Nephron (organoid): ENCODE measurements at regions not wholly inside any gene's neighbourhood (a gene's known extent, or its start where the extent isn't known, plus 50 kb on each side); places are given as distances from the start of the nearest gene placed in this dataset.

Experiments
- H3K27ac Mint-ChIP-seq, 3 experiments: 2 replicates each; pipeline ENCODE4 v1.8.0; 2020; ENCODE audit warnings: mixed read lengths in 3 of 3, mild to moderate bottlenecking in 2 of 3, moderate library complexity in 1 of 3
- H3K27me3 Mint-ChIP-seq: 2 replicates; pipeline ENCODE4 v1.8.0; 2021; ENCODE audit warnings: low read depth, mild to moderate bottlenecking, moderate library complexity, mixed read lengths
- H3K36me3 Mint-ChIP-seq: 2 replicates; pipeline ENCODE4 v1.8.0; 2020; ENCODE audit warnings: low read depth, mixed read lengths
- H3K4me1 Mint-ChIP-seq: 2 replicates; pipeline ENCODE4 v1.8.0; 2020; ENCODE audit warnings: mixed read lengths
- H3K4me3 Mint-ChIP-seq, 3 experiments: 2 replicates each; pipeline ENCODE4 v1.8.0; 2020; ENCODE audit warnings: mild to moderate bottlenecking in 3 of 3, mixed read lengths in 3 of 3, moderate library complexity in 2 of 3
- H3K9me3 Mint-ChIP-seq: 2 replicates; pipeline ENCODE4 v1.8.0; 2020; ENCODE audit warnings: mixed read lengths
- TF ChIP-seq, protein P1 (sequence below), 3 experiments: fragments of 200-600 bp; sonication (generic); IDR thresholded peaks; one replicate each; pipeline ENCODE4 v1.5.0; 2021; ENCODE audit warnings: antibody characterized with exemption in 3 of 3; ENCODE audit not compliant: unreplicated experiment in 3 of 3

DNA sequence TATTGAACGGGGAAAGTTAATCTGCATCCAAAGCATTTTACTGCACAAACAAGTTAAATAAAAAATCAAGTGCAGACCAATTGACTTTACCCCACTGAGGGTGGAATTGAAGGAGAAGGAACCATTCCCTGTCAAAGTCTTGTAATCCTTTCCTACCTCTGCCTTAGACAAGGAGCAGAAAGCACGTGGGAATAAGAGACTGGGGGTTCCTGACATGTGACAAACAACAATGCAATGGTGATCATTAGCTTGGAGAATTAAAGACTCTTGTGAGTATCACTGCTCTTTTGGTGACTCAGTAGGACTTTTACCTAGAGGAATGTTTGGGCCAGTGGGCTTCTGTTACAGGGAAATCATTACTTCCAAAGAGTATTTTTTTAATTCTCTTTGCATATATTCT lies 779.5 kb downstream of the TLR4 start:
- no peak overlapping the region for H3K4me3 Mint-ChIP-seq
- TF ChIP-seq, protein P1, sequence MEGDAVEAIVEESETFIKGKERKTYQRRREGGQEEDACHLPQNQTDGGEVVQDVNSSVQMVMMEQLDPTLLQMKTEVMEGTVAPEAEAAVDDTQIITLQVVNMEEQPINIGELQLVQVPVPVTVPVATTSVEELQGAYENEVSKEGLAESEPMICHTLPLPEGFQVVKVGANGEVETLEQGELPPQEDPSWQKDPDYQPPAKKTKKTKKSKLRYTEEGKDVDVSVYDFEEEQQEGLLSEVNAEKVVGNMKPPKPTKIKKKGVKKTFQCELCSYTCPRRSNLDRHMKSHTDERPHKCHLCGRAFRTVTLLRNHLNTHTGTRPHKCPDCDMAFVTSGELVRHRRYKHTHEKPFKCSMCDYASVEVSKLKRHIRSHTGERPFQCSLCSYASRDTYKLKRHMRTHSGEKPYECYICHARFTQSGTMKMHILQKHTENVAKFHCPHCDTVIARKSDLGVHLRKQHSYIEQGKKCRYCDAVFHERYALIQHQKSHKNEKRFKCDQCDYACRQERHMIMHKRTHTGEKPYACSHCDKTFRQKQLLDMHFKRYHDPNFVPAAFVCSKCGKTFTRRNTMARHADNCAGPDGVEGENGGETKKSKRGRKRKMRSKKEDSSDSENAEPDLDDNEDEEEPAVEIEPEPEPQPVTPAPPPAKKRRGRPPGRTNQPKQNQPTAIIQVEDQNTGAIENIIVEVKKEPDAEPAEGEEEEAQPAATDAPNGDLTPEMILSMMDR (IDR thresholded peaks at IDR 0.05; ENCODE audit: unreplicated experiment in 3 of 3), result no peak
- no peaks in the 10 kb centered on the region for H3K4me1 Mint-ChIP-seq
- H3K27me3 Mint-ChIP-seq, result no peaks in the 10 kb centered on the region
- no peak overlapping the region for H3K27ac Mint-ChIP-seq
- no peaks in the 10 kb centered on the region for H3K9me3 Mint-ChIP-seq
- H3K36me3 Mint-ChIP-seq, result no peaks in the 10 kb centered on the region

DNA sequence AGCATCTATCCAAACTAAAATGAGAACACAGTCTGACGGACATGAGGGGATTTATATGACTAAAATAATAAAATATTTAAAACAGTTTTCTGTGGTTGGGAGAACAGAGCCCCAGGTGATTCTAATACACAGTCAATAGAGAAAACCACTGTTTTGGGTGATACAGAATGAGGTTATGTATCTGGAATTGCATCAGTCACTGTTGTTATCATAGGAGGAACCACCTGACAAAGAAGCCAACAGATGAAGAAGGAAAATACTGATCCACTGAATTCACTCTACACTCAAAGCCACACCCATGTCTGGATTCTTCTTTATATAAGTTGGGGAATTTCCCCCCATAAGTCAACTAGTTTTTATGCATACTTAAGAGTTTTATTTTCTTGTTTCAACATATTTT lies 799.0 kb downstream of the TLR4 start:
- Mint-ChIP-seq H3K4me3 (no peak overlapping the region), H3K9me3 (peaks cover 17% of the 10 kb centered on the region), H3K36me3 (no peaks in the 10 kb centered on the region)

DNA sequence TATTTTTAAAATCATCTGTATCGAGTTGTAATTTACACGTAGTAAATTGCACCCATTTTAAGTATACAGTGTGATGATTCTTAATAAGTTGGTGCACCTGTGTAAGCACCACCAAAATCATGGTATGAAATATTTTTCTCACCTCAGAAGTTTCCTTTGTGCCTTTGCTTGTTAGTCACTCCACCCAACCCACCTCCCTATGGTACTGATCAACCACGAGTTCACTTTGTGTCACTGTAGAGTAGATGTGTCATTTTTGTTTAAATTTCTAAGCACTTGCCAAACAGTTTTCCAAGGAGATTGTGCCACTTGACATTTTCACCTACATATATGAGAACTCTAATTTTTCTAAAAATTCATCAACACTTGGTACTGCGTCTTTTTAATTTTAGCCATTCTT lies 806.5 kb downstream of the TLR4 start:
- TF ChIP-seq, protein P1 (IDR thresholded peaks at IDR 0.05; ENCODE audit: unreplicated experiment in 3 of 3), result no peak
- Mint-ChIP-seq H3K27me3 (no peaks in the 10 kb centered on the region), H3K36me3 (no peaks in the 10 kb centered on the region), H3K9me3 (peaks cover 16% of the 10 kb centered on the region), H3K27ac (no peak overlapping the region), H3K4me3 (no peak overlapping the region), H3K4me1 (no peaks in the 10 kb centered on the region)

More for the DNA sequence above, 799.0 kb downstream of the TLR4 start:
- Mint-ChIP-seq H3K4me1 (no peaks in the 10 kb centered on the region), H3K27ac (no peak overlapping the region), H3K27me3 (no peaks in the 10 kb centered on the region)
- TF ChIP-seq, protein P1 (IDR thresholded peaks at IDR 0.05; ENCODE audit: unreplicated experiment in 3 of 3), result no peak

DNA sequence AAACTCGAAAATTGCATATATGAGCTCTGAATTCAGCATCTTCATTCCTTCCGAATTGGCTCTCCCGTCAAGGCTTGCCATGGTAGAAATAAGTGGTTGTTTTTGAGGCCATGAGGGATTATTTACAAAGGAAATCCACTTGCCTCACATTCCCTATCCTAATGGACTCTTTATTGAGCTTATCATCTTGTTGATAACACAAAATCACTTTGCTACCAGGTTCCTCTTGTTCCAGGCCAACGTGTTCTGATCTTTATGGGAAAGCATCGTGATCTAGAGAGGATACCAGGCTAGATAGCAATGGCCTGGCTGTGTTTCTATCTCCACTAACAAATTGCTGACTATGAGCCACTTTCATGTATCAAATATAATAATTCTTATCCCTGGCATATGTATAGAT lies 811.7 kb downstream of the TLR4 start:
- Mint-ChIP-seq H3K36me3 (no peaks in the 10 kb centered on the region), H3K9me3 (peaks cover 3% of the 10 kb centered on the region), H3K4me1 (no peaks in the 10 kb centered on the region), H3K27me3 (no peaks in the 10 kb centered on the region), H3K4me3 (no peak overlapping the region), H3K27ac (no peak overlapping the region)
- TF ChIP-seq, protein P1 (IDR thresholded peaks at IDR 0.05; ENCODE audit: unreplicated experiment in 3 of 3), result no peak

DNA sequence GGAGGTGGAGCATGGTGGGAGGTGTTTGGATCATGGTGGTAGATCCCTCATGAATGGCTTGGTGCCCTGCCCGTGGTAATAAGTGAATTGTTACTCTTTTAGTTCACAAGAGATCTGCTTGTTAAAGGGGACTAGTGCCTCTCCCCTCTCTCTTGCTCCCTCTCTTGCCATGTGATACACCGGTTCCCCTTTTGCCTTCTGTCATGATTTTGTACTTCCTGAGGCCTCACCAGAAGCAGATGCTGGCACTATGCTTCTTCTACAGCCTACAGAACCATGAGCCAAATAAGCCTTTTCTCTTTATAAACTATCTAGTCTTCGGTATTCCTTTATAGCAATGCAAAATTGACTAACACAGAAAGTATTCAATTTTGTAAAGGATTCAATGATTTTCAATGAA lies 817.1 kb downstream of the TLR4 start:
- H3K36me3 Mint-ChIP-seq, result no peaks in the 10 kb centered on the region
- no peak overlapping the region for H3K4me3 Mint-ChIP-seq
- no peaks in the 10 kb centered on the region for H3K9me3 Mint-ChIP-seq
- no peaks in the 10 kb centered on the region for H3K4me1 Mint-ChIP-seq
- TF ChIP-seq, protein P1 (IDR thresholded peaks at IDR 0.05; ENCODE audit: unreplicated experiment in 3 of 3), result no peak
- H3K27me3 Mint-ChIP-seq, result no peaks in the 10 kb centered on the region
- no peak overlapping the region for H3K27ac Mint-ChIP-seq

DNA sequence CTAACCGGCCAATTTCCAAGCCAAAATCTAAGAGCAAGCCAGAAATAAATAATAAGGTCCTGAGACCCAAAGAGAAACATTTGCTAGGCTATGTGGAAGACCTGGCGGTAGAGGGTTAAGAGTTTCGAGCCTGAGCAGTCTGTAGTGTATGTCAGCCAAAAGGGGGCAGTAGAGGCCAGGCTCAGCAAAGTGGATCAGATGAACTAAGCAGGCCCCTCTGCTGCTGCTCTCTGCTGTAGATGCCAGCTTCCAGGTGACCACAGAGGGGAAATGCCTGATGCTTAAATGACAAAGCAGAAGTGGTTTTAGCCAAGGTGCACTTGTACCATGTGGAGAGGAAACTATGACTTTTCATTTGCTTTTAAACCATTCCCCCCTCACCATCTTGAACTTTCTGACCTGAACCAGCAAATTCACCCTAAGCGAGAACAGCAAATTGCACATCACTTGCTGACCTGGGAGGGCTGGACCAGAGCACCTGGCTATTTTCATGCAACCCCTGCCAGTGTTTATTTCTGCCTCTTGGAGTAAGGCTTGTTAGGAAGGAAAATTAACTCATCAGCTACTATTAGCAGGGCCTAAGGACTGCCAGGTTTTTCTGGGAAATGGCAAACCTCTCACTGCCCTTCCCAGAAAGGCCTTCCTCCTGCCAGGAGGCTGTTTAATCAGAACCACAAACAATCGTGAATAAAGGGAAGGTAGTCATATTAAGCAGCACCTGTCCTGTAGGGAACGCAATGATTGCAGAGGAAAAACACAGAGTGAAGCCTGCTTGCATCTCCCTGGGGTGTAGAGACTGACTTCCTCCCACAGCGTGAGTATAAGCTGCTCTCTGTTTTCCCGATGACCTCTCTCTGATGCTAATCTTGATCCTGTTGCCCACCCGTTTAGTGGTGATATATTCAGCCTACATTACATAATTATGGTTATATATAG lies 818.2 kb downstream of the TLR4 start:
- H3K4me1 Mint-ChIP-seq, result no peaks in the 10 kb centered on the region
- no peak overlapping the region for H3K27ac Mint-ChIP-seq
- H3K9me3 Mint-ChIP-seq, result no peaks in the 10 kb centered on the region
- TF ChIP-seq, protein P1 (IDR thresholded peaks at IDR 0.05; ENCODE audit: unreplicated experiment in 3 of 3), result peak; percentile 55 to 64 (median 60)
- no peak overlapping the region for H3K4me3 Mint-ChIP-seq
- H3K27me3 Mint-ChIP-seq, result no peaks in the 10 kb centered on the region
- no peaks in the 10 kb centered on the region for H3K36me3 Mint-ChIP-seq
